Stimulated activated CD8-positive, alpha-beta memory T cell treated with anti-CD3 and anti-CD28 coated beads, Interleukin-2, amount 100 ng/mL, for 48 hours (primary cell): ENCODE measurements at regions not wholly inside any gene's neighbourhood (a gene's known extent, or its start where the extent isn't known, plus 50 kb on each side); places are given as distances from the start of the nearest gene placed in this dataset.
A peak's percentile ranks its signal among the peaks of the same experiment; 100 is the strongest.
"Not testable (repeated sequence)": the region's sequence is repeated elsewhere in the genome, so short reads cannot be mapped to it uniquely, and the experiment has no call there.

ENCODE experiments used
- DNase-seq, 2 donors: peaks; one replicate each; pipeline ENCODE4 v3.0.0-alpha.2; 2020; ENCODE audit warnings: low read depth in 2 of 2

DNA sequence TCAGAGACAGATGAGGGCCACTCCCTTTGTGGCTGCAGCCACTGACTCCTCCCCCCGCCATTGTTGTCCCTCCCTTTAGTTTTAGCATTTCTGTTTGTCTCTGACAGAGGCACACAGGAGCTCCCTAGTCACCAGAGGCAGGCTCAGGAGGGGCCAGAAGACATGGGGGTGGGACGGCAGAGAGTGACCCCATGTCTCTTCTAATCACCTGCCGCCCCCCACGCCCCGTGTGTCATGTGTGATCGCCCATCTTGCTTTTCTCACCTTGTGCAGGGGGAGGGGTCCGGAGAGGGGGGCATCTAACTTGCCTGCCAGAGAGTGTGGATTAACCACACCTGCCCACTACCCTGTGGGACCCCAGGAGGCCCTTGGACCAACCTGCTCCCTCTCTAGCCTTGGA is 246.7 kb upstream of the TP53TG3C start:
- not testable (repeated sequence) for DNase-seq

DNA sequence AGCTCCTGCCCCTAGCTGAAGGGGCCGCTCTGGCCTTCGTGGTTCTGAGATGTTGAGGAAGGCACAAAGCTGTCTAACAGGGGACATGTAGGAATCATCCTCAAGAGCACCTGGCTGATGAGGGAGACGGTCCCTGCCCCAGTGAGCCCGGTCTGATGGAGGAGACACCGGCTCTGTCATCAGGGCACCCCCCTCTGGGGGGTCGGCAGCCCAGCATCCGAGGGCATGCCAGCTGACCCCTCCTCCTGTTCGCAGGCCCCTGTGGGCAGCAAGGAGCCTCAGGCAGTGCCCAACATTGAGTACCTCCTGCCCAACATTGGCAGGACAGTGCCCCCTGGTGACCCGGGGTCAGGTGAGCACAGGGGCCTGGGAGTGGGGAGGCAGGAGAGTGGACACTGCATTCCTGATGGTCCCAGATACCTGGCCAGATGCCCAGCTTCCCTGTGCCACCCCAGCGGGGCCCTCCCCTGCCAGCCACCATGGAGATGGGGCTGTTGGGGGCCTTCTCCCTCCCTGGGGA is 247.9 kb upstream of the TP53TG3C start:
- not testable (repeated sequence) for DNase-seq

DNA sequence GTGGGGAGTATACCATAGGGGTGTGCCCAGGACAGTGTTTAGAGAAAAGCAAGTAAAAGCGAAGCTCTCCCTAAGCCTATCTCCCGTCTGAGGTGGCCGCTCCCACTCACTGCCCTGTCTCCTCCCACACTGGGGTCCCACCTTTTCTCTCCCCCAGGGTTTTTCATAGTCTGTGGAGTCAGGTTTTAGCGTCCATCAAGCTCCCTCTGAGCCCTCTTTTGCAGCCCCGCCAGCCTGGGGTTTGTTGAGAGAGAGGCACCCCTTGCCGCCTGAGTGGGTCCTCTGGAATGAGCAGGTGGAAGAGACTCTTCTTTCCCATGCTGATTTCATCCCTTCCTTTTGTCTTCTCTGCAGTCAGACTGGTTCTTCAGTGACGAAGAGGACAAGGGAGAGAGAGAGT is 248.7 kb upstream of the TP53TG3C start:
- DNase-seq, result not testable (repeated sequence)

DNA sequence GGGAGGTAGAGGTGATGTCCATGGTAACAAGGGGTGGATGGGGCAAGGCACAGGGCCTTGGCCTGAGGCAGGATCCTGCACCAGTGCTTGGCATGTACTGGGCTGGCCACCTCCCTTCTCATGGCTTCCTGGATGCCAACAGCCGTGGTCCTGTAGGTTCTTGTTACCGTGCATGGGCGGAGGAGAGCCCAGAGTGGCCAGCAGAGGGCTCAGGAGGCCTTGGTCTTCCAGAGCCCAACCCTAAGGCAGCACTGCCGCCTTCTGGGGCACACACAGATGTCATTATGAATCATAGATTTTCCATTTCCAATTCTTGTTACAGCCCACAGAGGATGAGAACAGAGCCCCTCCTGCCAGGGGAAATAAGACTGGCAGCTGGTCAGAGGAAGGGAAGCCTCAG is 254.2 kb upstream of the TP53TG3C start:
- DNase-seq, result not testable (repeated sequence)

DNA sequence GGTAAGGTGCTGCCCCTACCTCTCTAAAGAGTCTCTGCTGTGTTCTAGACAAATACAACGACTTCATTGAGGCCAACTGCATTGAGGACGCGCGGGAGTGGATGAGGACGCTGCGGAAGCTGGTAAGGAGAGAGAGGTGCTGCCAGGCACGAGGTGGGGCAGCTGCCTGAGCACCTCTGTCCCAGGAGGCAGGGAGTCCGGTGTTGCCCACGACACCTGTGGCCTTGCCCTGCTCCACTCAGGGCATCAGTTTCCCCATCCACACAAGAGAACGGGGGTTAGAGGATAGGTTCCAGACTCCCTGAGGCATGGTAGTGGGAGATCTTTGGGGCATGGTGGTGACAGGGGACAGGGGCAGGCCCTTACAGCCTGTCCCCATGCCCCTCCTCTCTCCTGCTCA is 256.1 kb upstream of the TP53TG3C start:
- not testable (repeated sequence) for DNase-seq

DNA sequence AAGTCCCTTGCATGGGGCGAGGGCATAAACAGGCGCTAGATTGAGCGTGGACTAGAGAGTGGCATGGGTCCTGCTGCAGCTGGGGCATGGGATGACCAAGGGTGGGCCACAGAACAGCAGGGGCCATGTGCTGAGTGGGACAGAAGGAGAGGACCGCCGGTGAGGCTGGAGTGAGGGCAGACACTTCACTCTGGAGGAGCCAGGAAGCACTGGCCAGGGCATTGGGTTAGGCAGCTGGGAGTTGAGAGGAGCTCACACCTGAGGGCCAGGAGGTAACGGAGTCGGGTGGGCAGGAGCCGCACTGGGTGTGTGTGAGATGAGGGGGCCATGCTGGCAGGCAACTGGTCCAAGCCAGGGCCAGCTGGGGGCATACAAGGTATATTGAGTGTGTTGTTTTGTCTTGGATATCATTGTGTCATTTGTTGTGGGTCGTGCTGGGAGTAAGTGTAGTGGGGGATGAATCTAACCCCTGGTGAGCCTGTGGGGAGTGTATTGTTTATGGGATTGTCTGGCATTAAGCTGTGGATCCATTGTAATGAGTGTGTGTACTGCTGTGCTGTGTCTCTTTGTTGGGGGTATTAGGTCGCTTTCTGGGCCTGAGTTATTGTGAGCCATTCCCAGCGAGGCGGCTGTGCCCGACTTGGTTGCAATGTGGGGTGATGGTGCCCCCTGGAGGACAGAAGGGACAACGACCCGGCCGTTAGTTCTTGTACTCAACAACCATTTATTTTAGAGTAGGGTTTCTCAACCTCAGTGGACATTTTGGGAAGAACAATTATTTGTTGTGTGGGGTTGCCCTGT is 256.5 kb upstream of the TP53TG3 start:
- peak in 1 of 2 donors; percentile 7 for DNase-seq

DNA sequence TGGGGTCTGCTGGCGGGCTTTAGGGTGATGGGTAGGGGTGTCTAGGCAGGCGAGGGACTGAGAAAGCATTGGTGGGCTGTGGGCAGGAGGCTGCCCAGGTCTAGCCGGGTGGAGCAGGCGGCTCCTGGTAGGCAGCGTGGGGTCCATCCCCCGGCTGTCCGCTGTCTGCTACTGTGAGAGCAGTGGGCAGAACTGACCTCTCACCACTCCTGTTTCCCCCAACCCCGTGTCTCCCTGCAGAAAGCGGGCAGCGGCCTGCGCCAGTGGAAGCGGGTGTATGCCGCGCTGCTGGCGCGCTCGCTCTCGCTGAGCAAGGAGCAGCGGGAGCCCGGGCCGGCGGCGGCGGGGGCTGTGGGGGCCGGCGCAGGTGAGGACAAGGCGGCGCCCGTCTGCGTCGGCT is 249.2 kb upstream of the TP53TG3 start:
- DNase-seq, result not testable (repeated sequence)

DNA sequence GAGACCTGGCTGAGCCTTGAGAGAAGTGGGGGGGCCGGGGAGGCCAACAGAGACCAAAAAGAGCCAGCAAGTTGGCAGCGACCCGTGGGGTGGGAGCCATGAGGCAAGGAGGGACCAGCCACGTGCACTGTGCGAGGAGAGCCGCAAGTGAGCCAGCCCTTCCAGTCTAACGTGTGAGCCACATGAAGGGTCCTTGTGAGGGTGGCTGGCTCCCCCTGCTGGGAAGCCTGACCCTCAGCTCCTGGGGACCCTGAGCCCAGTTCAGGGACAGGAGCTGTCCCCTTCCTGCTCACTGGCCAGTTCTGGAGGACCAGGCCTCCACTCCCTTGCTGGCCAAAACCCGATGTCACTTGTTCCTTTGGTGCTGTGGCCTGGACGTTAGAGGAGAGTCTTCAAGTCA is 246.6 kb upstream of the TP53TG3 start:
- not testable (repeated sequence) for DNase-seq

DNA sequence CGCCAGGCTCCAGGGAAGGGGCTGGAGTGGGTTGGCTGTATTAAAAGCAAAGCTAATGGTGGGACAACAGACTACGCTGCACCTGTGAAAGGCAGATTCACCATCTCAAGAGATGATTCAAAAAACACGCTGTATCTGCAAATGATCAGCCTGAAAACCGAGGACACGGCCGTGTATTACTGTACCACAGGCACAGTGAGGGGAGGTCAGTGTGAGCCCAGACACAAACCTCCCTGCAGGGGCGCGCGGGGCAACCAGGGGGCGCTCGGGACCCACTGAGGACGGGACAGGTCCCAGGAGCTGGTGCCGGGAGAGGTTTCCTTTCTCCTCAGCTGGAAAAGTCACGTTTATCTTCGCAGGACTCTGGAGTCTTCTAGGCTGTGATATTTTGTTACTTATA is 239.4 kb upstream of the TP53TG3 start:
- not testable (repeated sequence) for DNase-seq

DNA sequence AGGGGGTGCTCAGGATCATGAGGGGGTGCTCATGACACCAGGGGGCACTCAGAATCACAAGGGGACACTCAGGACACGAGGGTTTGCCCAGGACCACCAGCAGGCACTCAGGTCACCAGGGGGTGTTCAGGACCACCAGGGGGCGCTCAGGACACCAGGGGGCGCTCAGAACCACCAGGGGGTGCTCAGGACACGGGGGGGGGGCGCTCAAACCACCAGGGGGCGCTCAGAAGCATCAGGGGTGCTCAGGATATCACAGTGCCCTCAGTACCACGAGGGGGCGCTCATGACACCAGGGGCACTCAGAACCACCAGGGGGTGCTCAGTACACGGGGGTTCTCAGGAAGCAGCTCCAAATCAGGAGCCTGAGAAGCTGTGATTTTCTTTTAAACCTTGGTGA is 221.8 kb upstream of the TP53TG3 start:
- peak in 1 of 2 donors; percentile 53 for DNase-seq

DNA sequence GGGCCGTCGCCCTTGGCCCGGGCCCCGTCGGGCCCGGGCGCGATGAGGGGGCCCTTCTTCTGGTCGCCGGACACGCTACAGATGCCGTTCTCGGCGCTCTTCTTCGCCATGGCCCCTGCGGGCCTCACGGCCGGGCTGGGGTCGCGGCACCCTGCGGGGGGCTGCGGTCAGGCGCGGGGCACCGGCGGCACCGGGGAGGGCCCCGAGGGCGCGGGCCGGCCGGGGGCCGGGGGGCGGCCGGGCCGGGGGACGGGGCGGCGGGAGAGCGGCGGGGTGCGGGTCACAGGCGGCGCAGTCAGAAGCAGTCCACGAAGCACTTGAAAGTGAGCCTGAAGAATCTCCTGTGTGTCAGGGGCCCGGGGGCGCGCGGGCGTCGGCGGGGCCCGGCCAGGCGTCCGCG is 209.4 kb upstream of the TP53TG3 start:
- DNase-seq, result not testable (repeated sequence)

DNA sequence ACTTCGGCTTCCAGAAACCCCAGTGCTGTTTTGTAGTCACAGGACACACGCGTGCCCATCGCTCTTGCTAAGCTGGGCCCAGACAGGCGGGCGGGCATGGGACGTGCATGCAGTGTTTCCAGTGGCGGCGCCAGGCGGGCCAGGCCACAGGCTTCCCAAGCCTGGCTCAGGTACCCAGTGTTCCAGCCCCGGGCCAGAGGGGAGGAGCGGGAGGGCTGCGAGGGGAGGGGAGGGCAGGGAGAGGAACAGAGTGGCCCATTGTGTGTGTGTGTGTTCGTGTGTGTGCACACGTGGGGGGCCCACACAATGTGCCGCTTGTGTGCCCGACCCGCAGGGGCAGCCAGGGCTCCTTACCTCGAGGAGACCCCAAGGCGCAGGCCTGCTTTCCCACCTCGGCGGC is 208.6 kb upstream of the TP53TG3 start:
- DNase-seq, result not testable (repeated sequence)

DNA sequence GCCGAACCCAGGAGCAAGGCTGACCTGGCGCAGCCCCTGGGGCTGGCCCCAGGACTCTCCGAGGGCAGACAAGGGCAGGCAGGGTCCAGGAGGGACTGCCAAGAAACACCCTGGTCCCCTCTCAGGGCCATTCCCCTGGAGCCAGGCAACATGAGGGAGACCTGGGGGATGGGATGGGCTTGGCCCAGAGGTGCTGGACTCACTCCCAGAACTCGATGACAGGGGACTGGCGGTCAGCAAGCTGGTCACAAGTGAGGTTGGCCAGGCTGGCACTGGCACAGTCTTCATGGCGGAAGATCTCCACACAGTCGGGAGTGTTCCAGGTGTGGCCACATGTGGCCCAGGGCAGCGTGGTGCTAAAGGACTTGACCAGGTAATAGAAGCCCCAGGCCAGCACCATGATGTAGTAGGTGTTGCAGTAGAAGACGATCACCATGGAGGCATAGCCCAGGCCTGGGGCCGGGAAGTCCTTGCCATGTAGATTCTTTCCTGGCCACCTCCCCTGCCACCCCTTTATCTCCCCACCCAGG is 206.4 kb upstream of the TP53TG3 start:
- not testable (repeated sequence) for DNase-seq

DNA sequence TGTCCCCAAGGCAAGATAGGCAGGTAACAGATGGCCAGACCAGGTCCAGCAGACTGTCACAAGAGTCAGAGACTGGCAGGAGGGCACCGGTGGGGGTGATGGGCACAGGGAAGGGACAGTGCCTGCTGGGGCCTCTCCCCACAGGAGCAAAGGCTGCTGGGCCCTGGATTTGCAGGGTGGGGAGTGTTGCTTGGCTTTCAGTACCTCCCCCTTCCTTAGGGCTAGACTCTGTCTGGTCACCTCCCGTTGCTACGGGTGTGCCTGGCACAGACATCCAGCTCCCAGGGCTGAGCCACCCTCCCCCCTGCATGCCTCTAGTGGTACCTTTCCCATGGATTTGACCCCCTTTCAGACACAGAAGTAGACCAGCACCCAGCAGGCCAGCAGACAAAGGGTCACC is 205.7 kb upstream of the TP53TG3 start:
- not testable (repeated sequence) for DNase-seq

DNA sequence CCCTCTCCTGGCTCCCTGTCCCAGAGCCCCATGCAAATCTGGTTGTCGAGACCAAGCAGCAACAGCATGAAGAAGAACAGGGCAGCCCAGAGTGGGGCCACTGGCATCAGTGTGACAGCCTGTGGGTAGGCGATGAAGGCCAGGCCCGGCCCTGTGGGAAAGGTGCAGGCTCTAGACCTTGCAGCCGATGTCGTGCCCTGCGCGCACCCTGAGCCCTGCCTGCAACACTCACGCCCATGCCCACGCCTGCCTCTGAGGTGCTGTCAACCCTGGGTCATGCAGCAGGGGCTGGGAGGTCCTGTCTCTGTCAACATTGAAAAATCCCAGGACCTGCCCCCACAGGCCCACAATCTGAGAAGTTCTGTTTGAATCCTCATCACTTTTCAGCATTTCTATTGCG is 204.0 kb upstream of the TP53TG3 start:
- not testable (repeated sequence) for DNase-seq

DNA sequence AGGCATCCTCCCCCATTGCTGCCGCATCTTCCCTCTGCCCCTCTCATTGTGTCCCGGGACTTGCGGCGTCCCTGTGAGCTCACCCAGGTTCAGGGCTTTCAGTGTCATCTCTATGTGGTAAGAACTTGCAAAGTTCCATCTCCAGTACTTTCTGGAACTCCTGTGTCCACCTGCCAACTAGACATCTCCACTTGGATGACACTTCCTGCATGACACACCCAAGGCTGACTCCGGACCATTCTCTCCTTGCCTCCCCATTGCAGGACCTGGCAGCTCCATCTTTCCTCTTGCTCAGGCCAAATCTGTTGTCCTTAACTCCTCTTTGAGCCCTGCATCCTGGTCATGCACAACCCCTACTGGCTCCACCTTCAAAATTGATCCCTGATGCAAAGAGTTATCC is 200.8 kb upstream of the TP53TG3 start:
- DNase-seq, result not testable (repeated sequence)

DNA sequence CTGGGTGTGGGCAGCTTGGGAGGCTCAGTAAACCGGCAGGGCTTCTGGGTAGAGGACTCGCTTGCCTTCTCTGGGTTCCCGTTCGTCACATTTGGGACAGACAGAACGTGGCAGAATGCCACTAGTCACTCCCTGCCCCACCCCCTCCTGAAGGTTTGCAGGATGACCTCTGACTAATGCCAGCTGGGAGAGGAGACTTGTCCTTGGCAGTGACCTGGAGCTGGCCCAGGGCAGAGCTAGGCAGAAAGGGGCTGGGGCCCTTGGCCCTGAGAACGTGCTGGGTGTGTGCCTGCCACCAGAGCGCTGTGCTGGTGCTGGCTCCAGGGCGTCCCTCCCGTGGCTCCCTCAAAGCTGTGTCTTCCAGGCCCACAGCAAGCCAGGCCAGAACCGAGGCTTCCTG is 197.8 kb upstream of the TP53TG3 start:
- DNase-seq, result not testable (repeated sequence)

DNA sequence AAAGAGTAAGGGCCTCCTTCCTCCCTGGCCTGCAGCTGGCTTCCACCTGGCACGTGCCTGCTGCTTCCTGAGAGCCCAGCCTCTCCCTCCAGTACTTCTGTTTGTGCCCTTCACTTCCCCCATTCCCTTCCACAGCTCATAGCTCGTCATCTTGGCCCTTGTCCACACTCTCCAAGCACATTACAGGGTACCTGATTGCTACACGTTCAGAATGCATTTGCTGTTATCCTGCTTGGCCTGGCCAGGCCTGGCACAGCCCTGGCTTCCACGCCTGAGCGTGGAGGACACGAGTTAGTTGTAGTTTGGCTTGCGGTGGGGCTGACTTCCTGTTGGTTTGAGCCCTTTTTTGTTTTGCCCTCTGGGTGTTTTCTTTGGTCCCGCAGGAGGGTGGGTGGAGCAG is 197.2 kb upstream of the TP53TG3 start:
- not testable (repeated sequence) for DNase-seq

DNA sequence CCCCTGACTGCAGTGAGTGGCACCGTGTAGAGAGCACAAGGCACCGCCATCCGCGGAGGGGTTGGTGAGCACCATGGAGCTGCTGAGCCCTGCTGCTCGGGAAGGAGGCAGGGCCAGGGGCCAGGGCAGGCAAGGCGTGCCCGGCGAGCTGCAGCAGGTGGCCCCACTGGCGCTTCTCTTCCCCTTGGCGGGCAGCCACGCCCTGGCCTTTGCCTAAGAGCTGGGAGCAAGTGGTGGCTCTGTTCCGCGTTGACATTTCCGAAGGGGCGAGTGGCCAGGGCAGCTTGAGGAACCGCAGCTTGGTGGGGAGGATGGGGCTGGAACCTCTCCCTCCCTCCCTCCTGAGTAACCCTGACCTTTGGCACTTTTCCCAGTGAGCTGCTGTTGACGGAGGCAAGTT is 194.7 kb upstream of the TP53TG3 start:
- DNase-seq, result not testable (repeated sequence)

DNA sequence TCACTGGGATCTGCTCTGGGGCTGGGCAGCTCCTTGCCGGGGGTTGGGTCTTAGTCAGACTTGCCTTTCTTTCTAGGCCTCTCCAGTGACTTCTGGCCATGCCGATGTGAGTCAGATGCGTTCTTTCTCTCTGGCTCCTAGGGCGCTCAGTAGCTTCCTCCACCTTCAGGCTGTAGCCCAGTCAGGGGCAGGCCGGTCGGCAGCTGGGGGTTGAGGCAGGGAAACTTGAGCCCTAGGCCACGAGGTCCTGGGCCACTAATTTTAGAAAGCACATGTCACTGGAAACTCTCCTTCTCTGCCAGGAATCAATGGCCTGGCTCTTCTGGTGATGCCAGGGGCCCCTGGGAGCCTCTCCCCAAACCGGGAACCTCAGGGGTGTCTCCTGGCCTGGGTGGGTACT is 192.4 kb upstream of the TP53TG3 start:
- DNase-seq, result not testable (repeated sequence)

DNA sequence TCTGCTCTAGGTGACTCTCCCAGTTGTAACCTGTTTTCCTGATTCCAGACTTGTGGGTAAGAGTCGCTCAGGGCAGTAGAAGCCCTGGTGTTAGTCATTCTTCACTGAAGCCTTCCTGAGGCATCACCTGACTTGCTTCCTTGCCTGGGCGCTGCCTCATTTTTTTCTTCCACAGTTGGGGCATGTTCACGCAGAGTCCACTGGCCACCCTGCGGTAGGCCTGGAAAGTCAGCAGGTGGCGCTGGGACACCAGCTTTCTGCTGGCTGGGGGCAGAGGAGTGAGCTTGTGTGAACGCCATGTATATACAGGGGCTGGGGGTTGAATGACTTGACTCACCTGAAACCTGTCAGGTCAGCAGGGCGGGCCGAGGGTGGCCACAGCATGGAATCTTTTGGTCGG is 189.3 kb upstream of the TP53TG3 start:
- DNase-seq, result not testable (repeated sequence)

DNA sequence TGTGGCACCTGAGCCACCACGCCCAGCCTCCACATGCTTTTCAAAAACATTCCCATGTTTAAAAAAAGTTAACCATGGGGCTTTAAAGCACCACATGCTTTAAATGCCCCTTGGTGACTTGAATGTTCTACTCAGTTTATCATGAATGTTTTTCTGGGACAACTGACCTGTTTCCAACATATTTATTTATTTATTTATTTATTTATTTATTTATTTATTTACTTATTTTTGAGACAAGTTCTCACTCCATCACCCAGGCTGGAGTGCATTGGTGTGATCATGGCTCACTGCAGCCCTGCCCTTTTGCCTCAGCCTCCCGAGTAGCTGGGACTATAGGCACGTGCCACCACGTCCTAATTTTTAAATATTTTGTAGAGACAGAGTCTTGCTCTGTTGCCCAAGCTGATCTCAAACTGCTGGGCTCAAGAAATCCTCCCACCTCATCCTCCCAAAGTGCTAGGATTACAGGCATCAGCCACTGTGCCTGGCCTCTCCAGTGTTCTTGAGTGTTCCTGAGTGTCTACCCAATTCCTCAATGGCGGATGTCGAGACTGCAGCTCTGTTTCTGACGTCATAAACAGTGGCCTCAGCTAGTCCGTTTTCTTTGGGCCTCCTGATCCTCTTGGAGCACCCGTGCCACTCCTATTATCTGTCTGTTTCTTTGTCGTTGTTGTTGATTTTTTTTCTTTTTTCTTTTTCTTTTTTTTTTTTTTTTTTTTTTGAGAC is 185.7 kb upstream of the TP53TG3 start:
- DNase-seq, result not testable (repeated sequence)
